ENCODE measurements at regions not wholly inside any gene's neighbourhood (a gene's known extent, or its start where the extent isn't known, plus 50 kb on each side); places are given as distances from the start of the nearest gene placed in this dataset.

DNA sequence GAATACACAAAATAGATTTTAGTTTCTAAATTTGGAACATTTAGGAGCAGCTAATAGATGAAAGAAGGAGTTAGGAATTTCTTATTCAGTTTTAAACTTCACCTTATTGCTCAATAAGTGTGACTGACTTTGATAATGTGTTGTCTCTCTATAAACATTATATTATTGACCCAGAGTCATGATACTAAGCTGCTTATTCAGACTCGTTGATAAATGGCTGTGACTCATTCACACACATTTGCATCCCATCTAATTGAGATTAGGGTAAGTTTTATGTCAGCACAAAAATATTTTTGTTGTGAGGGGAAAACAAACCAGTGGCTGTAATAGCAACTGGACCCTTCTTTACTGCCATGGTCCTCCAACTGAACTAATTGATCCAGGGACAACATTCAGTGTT, 137.6 kb downstream of the GOLIM4 start:
- Histone ChIP-seq H3K27ac (ENCODE audit: low read depth in 2 of 2, low read length in 2 of 2) (no peak overlapping the region), H3K36me3 (ENCODE audit: control insufficient read depth in 2 of 2, insufficient read depth in 2 of 2, low read length in 2 of 2) (no peaks in the 10 kb centered on the region), H3K9ac (ENCODE audit: low read depth in 1 of 2, low read length in 2 of 2) (no peak overlapping the region), H3K27me3 (ENCODE audit: control insufficient read depth in 2 of 2, insufficient read depth in 2 of 2, low read length in 2 of 2) (no peaks in the 10 kb centered on the region), H3K4me1 (ENCODE audit: control insufficient read depth in 2 of 2, insufficient read depth in 2 of 2, low read length in 2 of 2) (no peaks in the 10 kb centered on the region), H3K4me3 (ENCODE audit: low read length in 2 of 2) (no peak overlapping the region), H3K9me3 (ENCODE audit: control insufficient read depth in 2 of 2, low read length in 2 of 2) (no peaks in the 10 kb centered on the region)

DNA sequence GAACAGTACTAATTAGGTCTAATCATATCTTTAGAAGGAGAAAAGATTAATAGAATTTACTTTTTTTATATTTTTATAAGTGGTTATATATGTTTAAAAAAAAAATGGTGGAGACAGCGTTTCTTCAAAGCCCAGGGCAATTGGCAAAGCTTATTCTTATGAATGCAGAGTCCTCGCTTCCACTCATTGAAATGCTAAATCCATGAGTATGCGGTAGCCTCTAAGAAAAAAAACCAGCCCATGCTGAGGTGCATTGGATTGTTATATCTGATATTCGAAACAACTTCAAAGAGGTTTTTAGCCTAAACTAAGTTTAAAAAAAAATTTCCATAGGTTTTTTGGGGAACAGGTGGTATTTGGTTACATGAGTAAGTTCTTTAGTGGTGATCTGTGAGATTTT, 142.8 kb downstream of the GOLIM4 start:
- Histone ChIP-seq H3K36me3 (ENCODE audit: control insufficient read depth in 2 of 2, insufficient read depth in 2 of 2, low read length in 2 of 2) (no peaks in the 10 kb centered on the region), H3K27me3 (ENCODE audit: control insufficient read depth in 2 of 2, insufficient read depth in 2 of 2, low read length in 2 of 2) (no peaks in the 10 kb centered on the region), H3K27ac (ENCODE audit: low read depth in 2 of 2, low read length in 2 of 2) (no peak overlapping the region), H3K4me1 (ENCODE audit: control insufficient read depth in 2 of 2, insufficient read depth in 2 of 2, low read length in 2 of 2) (no peaks in the 10 kb centered on the region), H3K4me3 (ENCODE audit: low read length in 2 of 2) (no peak overlapping the region), H3K9ac (ENCODE audit: low read depth in 1 of 2, low read length in 2 of 2) (no peak overlapping the region), H3K9me3 (ENCODE audit: control insufficient read depth in 2 of 2, low read length in 2 of 2) (no peaks in the 10 kb centered on the region)

DNA sequence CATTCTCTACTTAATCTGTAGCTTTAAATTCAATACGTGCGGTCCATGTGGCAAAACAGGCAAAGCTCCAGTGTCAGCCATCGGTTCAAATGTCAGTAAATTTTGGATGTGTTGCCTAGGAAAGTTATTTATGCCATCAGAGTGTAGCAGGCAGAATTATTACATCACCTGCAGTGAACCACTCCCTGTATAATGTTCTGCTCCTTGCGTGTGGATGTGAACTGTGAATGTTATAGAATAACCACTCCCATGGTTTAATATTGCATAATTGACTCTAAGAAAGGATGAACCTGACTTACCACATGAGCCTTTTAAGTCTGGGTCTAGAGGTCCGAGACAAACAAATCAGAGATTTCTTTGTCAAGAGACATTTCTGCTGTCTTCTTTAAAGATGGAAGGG, 145.5 kb downstream of the GOLIM4 start:
- Histone ChIP-seq H3K27ac (ENCODE audit: low read depth in 2 of 2, low read length in 2 of 2) (no peak overlapping the region), H3K9ac (ENCODE audit: low read depth in 1 of 2, low read length in 2 of 2) (no peak overlapping the region), H3K36me3 (ENCODE audit: control insufficient read depth in 2 of 2, insufficient read depth in 2 of 2, low read length in 2 of 2) (no peaks in the 10 kb centered on the region), H3K4me3 (ENCODE audit: low read length in 2 of 2) (no peak overlapping the region), H3K9me3 (ENCODE audit: control insufficient read depth in 2 of 2, low read length in 2 of 2) (no peaks in the 10 kb centered on the region), H3K4me1 (ENCODE audit: control insufficient read depth in 2 of 2, insufficient read depth in 2 of 2, low read length in 2 of 2) (no peaks in the 10 kb centered on the region), H3K27me3 (ENCODE audit: control insufficient read depth in 2 of 2, insufficient read depth in 2 of 2, low read length in 2 of 2) (no peaks in the 10 kb centered on the region)

DNA sequence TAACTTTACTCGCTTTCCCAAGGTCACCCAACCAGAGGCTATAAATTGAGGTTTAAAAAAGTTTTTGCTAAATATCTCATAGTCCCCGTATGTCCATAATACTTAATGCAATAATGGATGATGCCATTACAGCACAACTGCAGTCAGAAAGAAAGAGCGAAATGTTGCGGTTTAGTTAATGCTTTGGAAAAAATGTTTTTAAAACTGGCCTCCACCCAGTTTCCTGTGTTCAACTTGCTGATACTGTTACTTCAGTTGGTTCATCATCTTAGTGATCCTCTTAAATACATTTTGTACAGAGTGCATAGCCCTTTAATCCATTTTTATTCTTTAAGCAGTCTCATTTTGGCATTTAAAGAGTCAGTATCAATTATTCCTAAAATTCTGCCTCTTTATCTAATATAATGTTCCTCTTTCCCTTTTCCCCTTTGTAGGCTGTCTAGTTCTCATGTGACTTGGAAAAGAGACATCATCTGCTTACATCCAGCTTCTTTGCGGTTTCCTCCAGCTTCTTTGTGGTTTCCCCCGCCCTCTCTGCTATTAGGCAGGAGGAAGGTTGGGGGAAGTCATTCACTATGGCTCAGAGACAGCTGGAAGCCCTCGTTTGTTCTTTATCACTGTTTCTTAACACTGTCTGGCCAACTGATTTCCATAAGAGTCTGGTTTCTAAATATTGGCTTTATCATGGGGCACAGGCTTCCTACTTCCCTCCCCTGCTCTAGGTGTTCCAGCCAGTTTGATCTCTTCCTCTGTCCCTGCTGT, 154.3 kb downstream of the GOLIM4 start:
- H3K4me3 ChIP-seq (ENCODE audit: low read length in 2 of 2): no peak overlapping the region
- H3K9me3 ChIP-seq (ENCODE audit: control insufficient read depth in 2 of 2, low read length in 2 of 2): no peaks in the 10 kb centered on the region
- no peak overlapping the region for H3K27ac ChIP-seq (ENCODE audit: low read depth in 2 of 2, low read length in 2 of 2)
- no peak overlapping the region for H3K9ac ChIP-seq (ENCODE audit: low read depth in 1 of 2, low read length in 2 of 2)
- no peaks in the 10 kb centered on the region for H3K4me1 ChIP-seq (ENCODE audit: control insufficient read depth in 2 of 2, insufficient read depth in 2 of 2, low read length in 2 of 2)
- H3K27me3 ChIP-seq (ENCODE audit: control insufficient read depth in 2 of 2, insufficient read depth in 2 of 2, low read length in 2 of 2): no peaks in the 10 kb centered on the region
- H3K36me3 ChIP-seq (ENCODE audit: control insufficient read depth in 2 of 2, insufficient read depth in 2 of 2, low read length in 2 of 2): no peaks in the 10 kb centered on the region

DNA sequence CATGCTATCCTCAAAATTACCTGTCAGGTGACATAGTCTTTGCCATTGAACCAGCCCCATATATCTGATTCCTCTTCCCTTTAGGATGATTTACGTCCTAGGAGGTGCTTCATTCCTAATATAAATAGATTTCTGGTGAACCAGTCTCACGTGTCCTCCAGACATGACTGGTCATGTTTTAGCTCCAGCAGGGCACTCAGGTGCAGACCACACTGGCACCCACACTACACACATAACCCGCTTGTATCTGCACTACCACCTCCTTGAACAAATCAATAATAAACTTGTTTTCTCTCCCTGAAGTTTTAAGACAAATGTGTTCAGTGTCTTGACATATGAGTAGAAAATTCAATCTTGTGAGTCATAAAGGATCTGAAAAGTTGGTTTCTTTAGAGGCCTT, 155.5 kb downstream of the GOLIM4 start:
- no peaks in the 10 kb centered on the region for H3K36me3 ChIP-seq (ENCODE audit: control insufficient read depth in 2 of 2, insufficient read depth in 2 of 2, low read length in 2 of 2)
- H3K4me3 ChIP-seq (ENCODE audit: low read length in 2 of 2): no peak overlapping the region
- no peaks in the 10 kb centered on the region for H3K9me3 ChIP-seq (ENCODE audit: control insufficient read depth in 2 of 2, low read length in 2 of 2)
- no peak overlapping the region for H3K27ac ChIP-seq (ENCODE audit: low read depth in 2 of 2, low read length in 2 of 2)
- no peaks in the 10 kb centered on the region for H3K27me3 ChIP-seq (ENCODE audit: control insufficient read depth in 2 of 2, insufficient read depth in 2 of 2, low read length in 2 of 2)
- H3K9ac ChIP-seq (ENCODE audit: low read depth in 1 of 2, low read length in 2 of 2): no peak overlapping the region
- no peaks in the 10 kb centered on the region for H3K4me1 ChIP-seq (ENCODE audit: control insufficient read depth in 2 of 2, insufficient read depth in 2 of 2, low read length in 2 of 2)

DNA sequence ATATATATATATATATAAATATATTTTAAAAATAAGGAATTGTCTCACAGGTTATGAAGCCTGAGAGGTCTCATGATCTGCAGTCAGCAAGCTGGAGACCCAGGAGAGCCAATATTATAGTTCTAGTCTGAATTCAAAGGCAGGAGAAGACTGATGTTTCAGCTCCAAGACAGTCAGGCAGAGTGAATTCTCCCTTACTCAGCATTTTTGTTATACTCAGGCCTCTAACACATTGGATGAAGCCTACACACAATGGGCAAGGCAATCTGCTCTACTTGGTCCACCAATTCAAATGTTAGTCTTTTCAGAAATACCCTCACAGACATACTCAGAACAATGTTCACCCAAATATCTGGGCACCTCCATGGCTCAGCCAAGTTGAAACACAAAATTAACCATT, 157.2 kb downstream of the GOLIM4 start:
- H3K36me3 ChIP-seq (ENCODE audit: control insufficient read depth in 2 of 2, insufficient read depth in 2 of 2, low read length in 2 of 2): no peaks in the 10 kb centered on the region
- no peak overlapping the region for H3K27ac ChIP-seq (ENCODE audit: low read depth in 2 of 2, low read length in 2 of 2)
- no peaks in the 10 kb centered on the region for H3K4me1 ChIP-seq (ENCODE audit: control insufficient read depth in 2 of 2, insufficient read depth in 2 of 2, low read length in 2 of 2)
- no peaks in the 10 kb centered on the region for H3K9me3 ChIP-seq (ENCODE audit: control insufficient read depth in 2 of 2, low read length in 2 of 2)
- no peak overlapping the region for H3K9ac ChIP-seq (ENCODE audit: low read depth in 1 of 2, low read length in 2 of 2)
- no peaks in the 10 kb centered on the region for H3K27me3 ChIP-seq (ENCODE audit: control insufficient read depth in 2 of 2, insufficient read depth in 2 of 2, low read length in 2 of 2)
- no peak overlapping the region for H3K4me3 ChIP-seq (ENCODE audit: low read length in 2 of 2)

DNA sequence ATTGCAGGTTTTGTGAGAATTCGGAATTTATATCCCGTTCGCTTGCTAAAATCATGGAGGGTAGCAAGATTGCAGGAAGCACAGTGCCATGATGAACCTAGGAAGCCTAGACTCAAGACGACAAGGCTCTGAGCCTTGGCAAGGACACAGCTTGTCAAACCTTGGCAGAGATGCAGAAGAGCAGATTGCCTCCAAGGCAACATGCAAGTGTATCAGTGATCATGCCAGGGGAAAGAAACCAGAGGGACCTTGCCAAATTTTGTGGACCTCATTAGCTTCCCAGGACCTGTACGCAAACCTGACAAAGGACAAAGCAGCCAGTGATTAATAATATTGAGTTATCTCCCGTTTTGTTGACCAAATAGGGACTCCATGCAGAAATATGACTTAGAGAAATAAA, 159.7 kb downstream of the GOLIM4 start:
- H3K9ac ChIP-seq (ENCODE audit: low read depth in 1 of 2, low read length in 2 of 2): no peak overlapping the region
- H3K27ac ChIP-seq (ENCODE audit: low read depth in 2 of 2, low read length in 2 of 2): no peak overlapping the region
- H3K27me3 ChIP-seq (ENCODE audit: control insufficient read depth in 2 of 2, insufficient read depth in 2 of 2, low read length in 2 of 2): no peaks in the 10 kb centered on the region
- no peak overlapping the region for H3K4me3 ChIP-seq (ENCODE audit: low read length in 2 of 2)
- no peaks in the 10 kb centered on the region for H3K4me1 ChIP-seq (ENCODE audit: control insufficient read depth in 2 of 2, insufficient read depth in 2 of 2, low read length in 2 of 2)
- H3K9me3 ChIP-seq (ENCODE audit: control insufficient read depth in 2 of 2, low read length in 2 of 2): no peaks in the 10 kb centered on the region
- H3K36me3 ChIP-seq (ENCODE audit: control insufficient read depth in 2 of 2, insufficient read depth in 2 of 2, low read length in 2 of 2): no peaks in the 10 kb centered on the region

DNA sequence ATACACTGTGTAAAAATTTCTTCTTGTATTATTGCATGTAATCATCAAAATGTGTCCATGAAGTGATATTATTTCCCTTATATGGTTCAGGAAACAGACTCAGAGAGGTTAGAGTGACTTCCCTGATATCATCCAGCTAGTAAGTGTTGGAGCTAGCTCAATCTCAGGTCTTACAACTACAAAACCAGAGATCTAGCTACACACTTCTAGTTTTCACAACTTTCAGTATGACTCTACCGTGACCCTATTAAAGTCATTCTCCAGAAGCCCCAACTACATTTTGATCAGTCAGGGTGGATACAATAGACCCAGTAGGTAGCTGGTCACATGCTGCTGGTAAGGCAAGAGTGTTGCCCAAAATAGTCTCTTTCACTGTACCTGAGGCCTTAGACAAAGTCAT, 165.3 kb downstream of the GOLIM4 start:
- Histone ChIP-seq H3K4me1 (ENCODE audit: control insufficient read depth in 2 of 2, insufficient read depth in 2 of 2, low read length in 2 of 2) (no peaks in the 10 kb centered on the region), H3K27ac (ENCODE audit: low read depth in 2 of 2, low read length in 2 of 2) (no peak overlapping the region), H3K36me3 (ENCODE audit: control insufficient read depth in 2 of 2, insufficient read depth in 2 of 2, low read length in 2 of 2) (no peaks in the 10 kb centered on the region), H3K9me3 (ENCODE audit: control insufficient read depth in 2 of 2, low read length in 2 of 2) (no peaks in the 10 kb centered on the region), H3K27me3 (ENCODE audit: control insufficient read depth in 2 of 2, insufficient read depth in 2 of 2, low read length in 2 of 2) (no peaks in the 10 kb centered on the region), H3K4me3 (ENCODE audit: low read length in 2 of 2) (no peak overlapping the region), H3K9ac (ENCODE audit: low read depth in 1 of 2, low read length in 2 of 2) (no peak overlapping the region)

DNA sequence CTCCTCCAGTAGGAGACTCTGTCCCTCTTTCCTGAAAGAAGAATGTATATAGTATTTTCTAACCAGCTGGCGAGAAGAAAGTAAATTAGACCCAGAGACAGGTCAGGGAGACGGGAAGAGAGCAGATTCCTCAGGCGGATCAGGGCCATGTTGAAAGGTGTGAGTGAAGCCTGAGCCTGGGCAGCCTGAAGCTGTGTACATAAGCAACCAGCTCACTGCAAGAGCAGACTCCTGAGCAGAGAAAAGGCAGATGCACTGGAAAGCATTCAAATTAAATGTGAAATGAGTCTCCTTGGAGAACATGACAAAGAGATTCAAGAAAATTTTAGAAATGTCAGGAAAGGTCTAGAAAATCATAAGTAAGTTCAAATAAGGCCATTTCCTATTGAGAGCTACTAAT, 165.8 kb downstream of the GOLIM4 start:
- no peaks in the 10 kb centered on the region for H3K9me3 ChIP-seq (ENCODE audit: control insufficient read depth in 2 of 2, low read length in 2 of 2)
- H3K27me3 ChIP-seq (ENCODE audit: control insufficient read depth in 2 of 2, insufficient read depth in 2 of 2, low read length in 2 of 2): no peaks in the 10 kb centered on the region
- H3K4me3 ChIP-seq (ENCODE audit: low read length in 2 of 2): no peak overlapping the region
- H3K9ac ChIP-seq (ENCODE audit: low read depth in 1 of 2, low read length in 2 of 2): no peak overlapping the region
- no peak overlapping the region for H3K27ac ChIP-seq (ENCODE audit: low read depth in 2 of 2, low read length in 2 of 2)
- no peaks in the 10 kb centered on the region for H3K36me3 ChIP-seq (ENCODE audit: control insufficient read depth in 2 of 2, insufficient read depth in 2 of 2, low read length in 2 of 2)
- no peaks in the 10 kb centered on the region for H3K4me1 ChIP-seq (ENCODE audit: control insufficient read depth in 2 of 2, insufficient read depth in 2 of 2, low read length in 2 of 2)

DNA sequence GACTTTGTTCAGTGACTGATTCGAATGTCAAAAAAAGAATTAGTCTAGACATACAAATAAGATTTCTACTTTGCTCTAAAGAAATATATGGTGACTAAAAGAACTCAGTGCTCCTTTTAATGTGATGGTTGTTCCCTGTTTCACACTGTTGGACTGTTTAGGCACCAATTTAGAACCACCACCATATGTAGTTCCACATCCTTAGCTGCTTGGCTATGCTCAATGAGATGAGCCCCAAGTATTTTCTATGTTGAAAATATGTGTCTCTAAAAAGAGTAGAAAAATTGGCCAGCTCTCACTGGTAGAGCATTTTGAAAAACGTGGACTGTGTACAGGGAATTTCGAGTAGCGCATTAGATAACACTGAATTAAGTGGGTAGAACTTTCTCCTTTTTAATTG, 167.3 kb downstream of the GOLIM4 start:
- Histone ChIP-seq H3K36me3 (ENCODE audit: control insufficient read depth in 2 of 2, insufficient read depth in 2 of 2, low read length in 2 of 2) (no peaks in the 10 kb centered on the region), H3K27ac (ENCODE audit: low read depth in 2 of 2, low read length in 2 of 2) (no peak overlapping the region), H3K4me1 (ENCODE audit: control insufficient read depth in 2 of 2, insufficient read depth in 2 of 2, low read length in 2 of 2) (no peaks in the 10 kb centered on the region), H3K9ac (ENCODE audit: low read depth in 1 of 2, low read length in 2 of 2) (no peak overlapping the region), H3K27me3 (ENCODE audit: control insufficient read depth in 2 of 2, insufficient read depth in 2 of 2, low read length in 2 of 2) (no peaks in the 10 kb centered on the region), H3K9me3 (ENCODE audit: control insufficient read depth in 2 of 2, low read length in 2 of 2) (no peaks in the 10 kb centered on the region), H3K4me3 (ENCODE audit: low read length in 2 of 2) (no peak overlapping the region)

DNA sequence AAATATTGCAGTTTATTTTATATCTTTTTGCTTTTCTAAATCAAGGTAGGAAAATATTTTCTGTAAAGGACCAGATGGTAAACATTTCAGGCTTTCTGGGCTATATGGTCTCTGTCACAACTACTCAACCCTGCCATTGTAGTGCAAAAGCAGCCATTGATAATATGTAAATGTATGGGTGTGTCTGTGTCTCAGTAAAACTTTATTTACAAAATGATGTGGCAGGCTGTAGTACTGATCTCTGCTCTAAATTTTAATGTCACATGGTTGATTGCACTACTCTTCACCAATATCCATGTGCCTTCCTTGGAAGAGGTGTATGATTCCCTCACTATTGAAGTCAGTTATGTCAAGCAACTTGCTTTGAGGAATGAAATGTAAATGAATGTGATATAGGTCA, 175.0 kb downstream of the GOLIM4 start:
- Histone ChIP-seq H3K27ac (ENCODE audit: low read depth in 2 of 2, low read length in 2 of 2) (no peak overlapping the region), H3K4me1 (ENCODE audit: control insufficient read depth in 2 of 2, insufficient read depth in 2 of 2, low read length in 2 of 2) (no peaks in the 10 kb centered on the region), H3K27me3 (ENCODE audit: control insufficient read depth in 2 of 2, insufficient read depth in 2 of 2, low read length in 2 of 2) (no peaks in the 10 kb centered on the region), H3K4me3 (ENCODE audit: low read length in 2 of 2) (no peak overlapping the region), H3K36me3 (ENCODE audit: control insufficient read depth in 2 of 2, insufficient read depth in 2 of 2, low read length in 2 of 2) (no peaks in the 10 kb centered on the region), H3K9ac (ENCODE audit: low read depth in 1 of 2, low read length in 2 of 2) (no peak overlapping the region), H3K9me3 (ENCODE audit: control insufficient read depth in 2 of 2, low read length in 2 of 2) (no peaks in the 10 kb centered on the region)

All from mucosa of rectum (tissue), 2 donors.